GM20000 (cell line): ENCODE measurements at regions not wholly inside any gene's neighbourhood (a gene's known extent, or its start where the extent isn't known, plus 50 kb on each side); places are given as distances from the start of the nearest gene placed in this dataset.
A peak's percentile ranks its signal among the peaks of the same experiment; 100 is the strongest.

Experiments
- DNase-seq: peaks from one replicate; pipeline ENCODE4 v3.0.0; 2012; ENCODE audit warnings: low spot score
- CTCF ChIP-seq: IDR thresholded peaks from 2 replicates; pipeline ENCODE4 v1.5.1; 2012; ENCODE audit warnings: mild to moderate bottlenecking, control low read depth; ENCODE audit errors: extremely low read depth, missing control alignments

GRCh38 chr5:33232731-33233505, 207.8 kb upstream of the TARS1 start:
- no peak for TF ChIP-seq CTCF
- DNase-seq = no peak

- TF ChIP-seq CTCF = no peak
These were observed 205.5 kb upstream of the TARS1 start for GRCh38 chr5:33235304-33235703.

GRCh38 chr5:33235824-33236223, 204.9 kb upstream of the TARS1 start:
- TF ChIP-seq CTCF = no peak
- DNase-seq = no peak

More at GRCh38 chr5:33235304-33235703, 205.5 kb upstream of the TARS1 start:
- DNase-seq = no peak

- no peak for DNase-seq
- TF ChIP-seq CTCF = no peak
These were observed 203.3 kb upstream of the TARS1 start for GRCh38 chr5:33237471-33237870.

GRCh38 chr5:33238826-33239695, 201.7 kb upstream of the TARS1 start:
- no peak for DNase-seq
- TF ChIP-seq CTCF = no peak

GRCh38 chr5:33240558-33240957, 200.2 kb upstream of the TARS1 start:
- no peak for TF ChIP-seq CTCF
- DNase-seq = no peak

- no peak for TF ChIP-seq CTCF
- peak; percentile 7 for DNase-seq
These were observed 199.0 kb upstream of the TARS1 start for GRCh38 chr5:33241802-33242201.
